ENCODE measurements at regions not wholly inside any gene's neighbourhood (a gene's known extent, or its start where the extent isn't known, plus 50 kb on each side); places are given as distances from the start of the nearest gene placed in this dataset.
"Not testable (repeated sequence)": the region's sequence is repeated elsewhere in the genome, so short reads cannot be mapped to it uniquely, and the experiment has no call there.

- DNase-seq: no peak
- intact Hi-C loops (cut with DNase I; ENCODE audit: low total_unique reads): no loop called here
- no peaks in the 10 kb centered on the region for H3K36me3 ChIP-seq
Observed at GRCh38 chr3:65128346-65128745, 440.5 kb upstream of the ADAMTS9 start.

DNA sequence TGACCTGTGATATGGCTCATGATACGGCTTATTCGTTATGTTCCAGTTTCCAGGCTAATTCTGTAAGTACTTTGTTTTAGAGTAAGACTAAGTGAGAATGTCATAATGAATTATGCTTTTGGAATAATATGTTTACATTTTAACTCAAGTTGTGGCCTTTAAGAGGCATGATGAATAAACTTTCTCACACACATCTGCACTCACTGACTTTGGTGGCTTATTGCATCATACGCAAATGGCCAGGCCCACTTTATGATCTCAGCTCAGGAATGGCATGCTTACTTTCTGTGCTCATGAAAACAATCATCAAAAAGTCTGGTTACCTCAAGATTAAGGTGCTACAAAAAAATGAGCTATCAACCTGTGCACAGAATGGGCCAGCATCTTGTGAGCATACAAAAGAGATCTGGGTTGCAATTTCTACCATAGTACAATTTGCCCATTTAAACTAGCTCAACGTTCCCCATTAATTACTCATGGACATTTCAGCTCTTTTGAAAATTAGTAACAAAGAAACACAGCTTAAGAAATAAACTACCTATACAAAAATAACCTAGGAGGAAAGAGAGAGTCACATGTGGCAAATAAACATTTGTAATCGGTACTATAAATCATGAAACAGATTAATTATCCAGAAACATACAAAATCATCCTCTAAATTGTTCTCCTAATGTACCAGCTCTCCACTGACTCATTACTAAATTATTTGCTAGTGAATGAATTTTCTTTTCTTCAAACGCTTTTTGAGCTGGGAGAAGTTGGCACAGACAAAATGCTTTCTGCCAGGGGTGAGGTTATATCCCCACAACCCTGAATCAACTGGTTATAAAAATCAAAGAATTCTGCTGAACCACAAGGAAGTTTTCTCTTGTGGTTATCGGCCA lies 439.0 kb upstream of the ADAMTS9 start:
- Histone ChIP-seq H3K4me3 (no peak overlapping the region), H3K36me3 (no peaks in the 10 kb centered on the region), H3K27me3 (no peaks in the 10 kb centered on the region), H3K9me3 (no peaks in the 10 kb centered on the region), H3K27ac (no peak overlapping the region), H3K4me1 (peaks cover 0 to 19% (median 4%) of the 10 kb centered on the region in 4 donors)
- no peak for TF ChIP-seq CTCF (IDR thresholded peaks at IDR 0.05)
- no peak for DNase-seq
- intact Hi-C loops (cut with DNase I; ENCODE audit: low total_unique reads): no loop called here

More at GRCh38 chr3:65128346-65128745, 440.5 kb upstream of the ADAMTS9 start:
- Histone ChIP-seq H3K27me3 (no peaks in the 10 kb centered on the region), H3K9me3 (no peaks in the 10 kb centered on the region), H3K27ac (no peak overlapping the region), H3K4me1 (peaks cover 0 to 35% (median 5%) of the 10 kb centered on the region in 4 donors), H3K4me3 (no peak overlapping the region)
- no peak for TF ChIP-seq CTCF (IDR thresholded peaks at IDR 0.05)

DNA sequence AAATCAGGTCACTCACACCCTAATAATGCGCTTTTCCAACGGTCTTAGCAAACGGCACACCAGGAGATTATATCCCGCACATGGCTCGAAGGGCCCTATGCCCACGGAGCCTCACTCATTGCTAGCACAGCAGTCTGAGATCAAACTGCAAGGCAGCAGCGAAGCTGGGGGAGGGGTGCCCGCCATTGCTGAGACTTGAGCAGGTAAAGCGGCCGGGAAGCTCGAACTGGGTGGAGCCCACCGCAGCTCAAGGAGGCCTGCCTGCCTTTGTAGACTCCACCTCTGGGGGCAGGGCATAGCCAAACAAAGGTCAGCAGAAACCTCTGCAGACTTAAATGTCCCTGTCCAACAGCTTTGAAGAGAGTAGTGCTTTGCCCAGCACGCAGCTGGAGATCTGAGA lies 432.4 kb upstream of the ADAMTS9 start:
- H3K36me3 ChIP-seq; H3K27ac ChIP-seq; H3K4me3 ChIP-seq; H3K27me3 ChIP-seq; H3K4me1 ChIP-seq; DNase-seq; intact Hi-C loops (cut with DNase I; ENCODE audit: low total_unique reads): not testable (repeated sequence)
- H3K9me3 ChIP-seq: peaks cover 0 to 11% (median 3%) of the 10 kb centered on the region in 3 donors

DNA sequence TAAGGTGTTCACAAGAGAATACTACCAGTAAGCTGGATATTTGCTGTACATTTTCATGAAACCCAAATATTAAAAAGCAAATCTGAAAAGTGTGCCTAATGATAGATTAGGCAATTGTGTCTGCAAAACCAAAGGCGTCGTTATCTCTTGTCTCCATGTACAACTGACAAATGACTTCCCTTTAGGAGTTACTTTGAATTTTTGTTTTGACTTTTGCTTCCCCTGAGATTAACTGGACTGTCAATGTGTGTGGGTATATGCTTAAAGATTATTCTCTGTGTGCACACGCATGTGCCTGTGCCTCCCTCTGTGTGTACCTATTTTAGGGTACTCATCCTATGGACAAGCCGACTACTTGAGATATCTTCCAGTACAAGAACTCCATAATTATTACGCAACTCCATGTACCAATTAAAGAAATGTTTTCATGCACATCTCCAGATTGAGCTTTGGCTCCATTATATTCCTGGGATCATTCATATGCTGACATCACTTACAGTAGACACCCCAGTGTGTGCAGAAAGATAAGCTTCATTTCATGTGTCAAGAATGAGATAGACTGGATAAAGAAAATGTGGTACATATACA lies 431.2 kb upstream of the ADAMTS9 start:
- Histone ChIP-seq H3K36me3 (no peaks in the 10 kb centered on the region), H3K9me3 (peaks cover 0 to 11% (median 3%) of the 10 kb centered on the region in 3 donors), H3K27me3 (no peaks in the 10 kb centered on the region), H3K27ac (no peak overlapping the region), H3K4me1 (no peaks in the 10 kb centered on the region), H3K4me3 (no peak overlapping the region)
- intact Hi-C loops (cut with DNase I; ENCODE audit: low total_unique reads): no loop called here
- no peak for DNase-seq
- TF ChIP-seq CTCF (IDR thresholded peaks at IDR 0.05): no peak

- Histone ChIP-seq H3K9me3 (no peaks in the 10 kb centered on the region), H3K27me3 (no peaks in the 10 kb centered on the region), H3K27ac (no peak overlapping the region), H3K4me1 (no peaks in the 10 kb centered on the region), H3K4me3 (no peak overlapping the region), H3K36me3 (no peaks in the 10 kb centered on the region)
- DNase-seq: no peak
- TF ChIP-seq CTCF (IDR thresholded peaks at IDR 0.05): no peak
- intact Hi-C loops (cut with DNase I; ENCODE audit: low total_unique reads): no loop called here
Observed at GRCh38 chr3:65114041-65114440, 426.2 kb upstream of the ADAMTS9 start.

DNA sequence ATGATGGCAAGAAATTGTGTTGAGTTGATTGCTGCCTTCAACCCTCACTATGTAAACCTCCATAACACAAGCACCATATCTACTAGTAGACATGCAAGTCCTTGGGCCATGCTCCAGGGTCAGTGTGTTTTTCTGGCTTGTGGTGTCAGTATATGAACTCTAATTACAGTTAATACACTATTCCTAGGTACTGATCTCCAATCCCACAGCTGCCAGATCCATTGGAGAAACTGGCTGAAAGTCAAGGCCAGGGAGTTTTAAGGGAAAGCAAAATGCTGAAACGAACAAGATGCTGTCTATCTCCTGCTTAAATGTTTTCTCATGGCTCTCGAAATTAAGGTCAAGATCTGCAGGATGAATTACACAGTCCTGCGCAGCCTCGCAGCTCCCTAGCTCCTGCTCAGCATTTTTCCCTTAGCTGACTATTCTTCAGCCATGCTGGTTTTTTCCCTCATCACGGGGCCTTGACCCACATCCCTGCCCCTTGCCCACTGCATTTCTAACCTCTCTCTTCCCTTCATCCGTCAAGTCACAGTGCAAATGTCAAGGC lies 425.0 kb upstream of the ADAMTS9 start:
- Histone ChIP-seq H3K27ac (no peak overlapping the region), H3K4me1 (no peaks in the 10 kb centered on the region), H3K36me3 (no peaks in the 10 kb centered on the region), H3K9me3 (no peaks in the 10 kb centered on the region), H3K27me3 (no peaks in the 10 kb centered on the region), H3K4me3 (no peak overlapping the region)
- no peak for TF ChIP-seq CTCF (IDR thresholded peaks at IDR 0.05)
- intact Hi-C loops (cut with DNase I; ENCODE audit: low total_unique reads): no loop called here
- DNase-seq: no peak

Measured in tibial artery (tissue), 4 donors.